Neuronal stem cell (in vitro differentiated cells): ENCODE measurements at regions not wholly inside any gene's neighbourhood (a gene's known extent, or its start where the extent isn't known, plus 50 kb on each side); places are given as distances from the start of the nearest gene placed in this dataset.

Experiments used
- DNase-seq: peaks from one replicate; pipeline ENCODE4 v3.0.0-alpha.2; 2013; ENCODE audit warnings: low spot score
- H2AFZ ChIP-seq: one replicate; pipeline ENCODE4 v1.6.1; 2013; ENCODE audit warnings: mild to moderate bottlenecking, low read length, inconsistent platforms
- H2AK5ac ChIP-seq: 2 replicates; pipeline ENCODE4 v1.6.1; 2013; ENCODE audit warnings: low read depth, mild to moderate bottlenecking, inconsistent platforms, low read length, moderate library complexity, mixed read lengths
- H2BK120ac ChIP-seq: 2 replicates; pipeline ENCODE4 v1.6.1; 2013; ENCODE audit warnings: low read depth, mild to moderate bottlenecking, inconsistent platforms, low read length, moderate library complexity, mixed read lengths
- H2BK12ac ChIP-seq: one replicate; pipeline ENCODE4 v1.6.1; 2013; ENCODE audit warnings: low read length, inconsistent platforms
- H2BK15ac ChIP-seq: 2 replicates; pipeline ENCODE4 v1.6.1; 2013; ENCODE audit warnings: mild to moderate bottlenecking, low read length, inconsistent platforms, mixed read lengths
- H2BK5ac ChIP-seq: one replicate; pipeline ENCODE4 v1.6.1; 2013; ENCODE audit warnings: inconsistent platforms, mild to moderate bottlenecking, low read length, moderate library complexity
- H3K14ac ChIP-seq: one replicate; pipeline ENCODE4 v1.6.1; 2013; ENCODE audit warnings: low read length, inconsistent platforms
- H3K18ac ChIP-seq: 2 replicates; pipeline ENCODE4 v1.6.1; 2013; ENCODE audit warnings: low read length, inconsistent platforms
- H3K23ac ChIP-seq: 2 replicates; pipeline ENCODE4 v1.6.1; 2013; ENCODE audit warnings: low read depth, mild to moderate bottlenecking, mixed read lengths, low read length, inconsistent platforms; ENCODE audit not compliant: poor library complexity
- H3K27ac ChIP-seq: replicated peaks from 3 replicates; pipeline ENCODE4 v1.5.1; 2013; ENCODE audit warnings: low read length, inconsistent platforms
- H3K27me3 ChIP-seq, 3 experiments: 2 replicates each; pipeline ENCODE4 v1.6.1; 2013; ENCODE audit warnings: low read length in 3 of 3, mild to moderate bottlenecking in 2 of 3, inconsistent platforms in 1 of 3, low read depth in 1 of 3, mixed read lengths in 1 of 3, moderate library complexity in 1 of 3; ENCODE audit not compliant: control insufficient read depth in 3 of 3, insufficient read depth in 3 of 3
- H3K36me3 ChIP-seq, 2 donors: replicated peaks in 1 of 2; 2 replicates each; pipeline ENCODE4 v1.6.1; 2013; ENCODE audit warnings: low read length in 2 of 2; ENCODE audit not compliant: control insufficient read depth in 2 of 2, insufficient read depth in 2 of 2
- H3K4ac ChIP-seq: 2 replicates; pipeline ENCODE4 v1.6.1; 2013; ENCODE audit warnings: inconsistent platforms, mild to moderate bottlenecking, low read length, moderate library complexity
- H3K4me1 ChIP-seq, 2 donors: 1 replicate in 1 of 2; 2 replicates in 1 of 2; pipeline ENCODE4 v1.6.1; 2013; ENCODE audit warnings: low read length in 2 of 2, low read depth in 1 of 2; ENCODE audit not compliant: control insufficient read depth in 2 of 2, insufficient read depth in 1 of 2
- H3K4me2 ChIP-seq: one replicate; pipeline ENCODE4 v1.6.1; 2013; ENCODE audit warnings: mild to moderate bottlenecking, low read length, inconsistent platforms; ENCODE audit not compliant: insufficient read depth, poor library complexity, severe bottlenecking
- H3K4me3 ChIP-seq, 2 donors: 2 replicates each; pipeline ENCODE4 v1.5.1; 2013; ENCODE audit warnings: low read length in 2 of 2, mild to moderate bottlenecking in 2 of 2, inconsistent platforms in 1 of 2, moderate library complexity in 1 of 2
- H3K79me1 ChIP-seq: one replicate; pipeline ENCODE4 v1.6.1; 2013; ENCODE audit warnings: low read depth, mild to moderate bottlenecking, inconsistent platforms, low read length, moderate library complexity
- H3K9ac ChIP-seq: one replicate; pipeline ENCODE4 v1.6.1; 2013; ENCODE audit warnings: mild to moderate bottlenecking, low read depth, low read length, inconsistent platforms; ENCODE audit not compliant: poor library complexity
- H3K9me3 ChIP-seq, 2 donors: replicated peaks in 1 of 2; 2 replicates each; pipeline versions ENCODE3 to v1.6.1; 2013; ENCODE audit warnings: low read length in 2 of 2, mild to moderate bottlenecking in 2 of 2, inconsistent platforms in 1 of 2, low read depth in 1 of 2, mixed read lengths in 1 of 2, moderate library complexity in 1 of 2; ENCODE audit not compliant: control insufficient read depth in 2 of 2, insufficient read depth in 1 of 2
- H4K8ac ChIP-seq: one replicate; pipeline ENCODE4 v1.6.1; 2013; ENCODE audit warnings: low read depth, mild to moderate bottlenecking, inconsistent platforms, low read length, moderate library complexity
- H4K91ac ChIP-seq: one replicate; pipeline ENCODE4 v1.6.1; 2013; ENCODE audit warnings: low read length, low read depth, mild to moderate bottlenecking, inconsistent platforms; ENCODE audit not compliant: poor library complexity
- WGBS, 2 donors: extraction: QIAGEN DNeasy Blood & Tissue Kit; methylation state at CpG; one replicate each; pipeline ENCODE4 v1.1.7; 2013; ENCODE audit warnings: missing lambda C conversion rate in 2 of 2, mixed read lengths in 1 of 2; ENCODE audit not compliant: insufficient read length in 2 of 2, insufficient replicate concordance in 1 of 2; ENCODE audit errors: extremely low coverage in 2 of 2; 5-methylcytosine and 5-hydroxymethylcytosine counted together

GRCh38 chr2:58740426-58740825 lies 499.3 kb upstream of the FANCL start:
- H3K27me3 ChIP-seq = no peaks in the 10 kb centered on the region
- no peaks in the 10 kb centered on the region for H3K4me1 ChIP-seq
- no peak overlapping the region for H3K27ac ChIP-seq
- H3K14ac ChIP-seq = no peak overlapping the region
- H3K4me3 ChIP-seq = no peak overlapping the region
- no peaks in the 10 kb centered on the region for H3K79me1 ChIP-seq
- no peak overlapping the region for H3K9ac ChIP-seq
- H2BK5ac ChIP-seq = no peak overlapping the region
- H4K91ac ChIP-seq = no peak overlapping the region
- no peak overlapping the region for H3K4me2 ChIP-seq
- H3K4ac ChIP-seq = no peak overlapping the region
- no peak overlapping the region for H2BK12ac ChIP-seq
- H2BK15ac ChIP-seq = no peak overlapping the region
- H2AFZ ChIP-seq = no peak overlapping the region
- no peak overlapping the region for H2AK5ac ChIP-seq
- no peaks in the 10 kb centered on the region for H3K9me3 ChIP-seq
- H2BK120ac ChIP-seq = no peak overlapping the region
- no peak overlapping the region for H3K18ac ChIP-seq
- no peak overlapping the region for H3K23ac ChIP-seq
- H3K36me3 ChIP-seq = no peaks in the 10 kb centered on the region
- WGBS, 2 donors = no CpG with 5 or more reads among the region's 1 CpG
- DNase-seq = no peak
- no peak overlapping the region for H4K8ac ChIP-seq

- Histone ChIP-seq H2AK5ac (no peak overlapping the region), H3K4me3 (no peak overlapping the region), H3K14ac (no peak overlapping the region), H3K4me2 (no peak overlapping the region), H2BK120ac (no peak overlapping the region), H2BK12ac (no peak overlapping the region), H3K18ac (no peak overlapping the region), H3K79me1 (no peaks in the 10 kb centered on the region), H3K9ac (no peak overlapping the region), H3K4me1 (no peaks in the 10 kb centered on the region), H2BK5ac (no peak overlapping the region), H4K91ac (no peak overlapping the region), H2AFZ (no peak overlapping the region), H3K9me3 (no peaks in the 10 kb centered on the region), H3K27ac (no peak overlapping the region), H3K4ac (no peak overlapping the region), H3K36me3 (no peaks in the 10 kb centered on the region), H2BK15ac (no peak overlapping the region), H3K27me3 (no peaks in the 10 kb centered on the region), H4K8ac (no peak overlapping the region), H3K23ac (no peak overlapping the region)
- no peak for DNase-seq
- WGBS, 2 donors = no CpG with 5 or more reads among the region's 1 CpG
Measured at GRCh38 chr2:58739033-58739432, 497.9 kb upstream of the FANCL start.

GRCh38 chr2:58734365-58734764 lies 493.2 kb upstream of the FANCL start:
- Histone ChIP-seq H3K23ac (no peak overlapping the region), H4K91ac (no peak overlapping the region), H2BK12ac (no peak overlapping the region), H3K18ac (no peak overlapping the region), H3K4ac (no peak overlapping the region), H3K4me1 (no peaks in the 10 kb centered on the region), H2BK5ac (no peak overlapping the region), H3K9me3 (no peaks in the 10 kb centered on the region), H3K4me2 (no peak overlapping the region), H4K8ac (no peak overlapping the region), H3K36me3 (no peaks in the 10 kb centered on the region), H3K27me3 (no peaks in the 10 kb centered on the region), H2AFZ (no peak overlapping the region), H3K79me1 (no peaks in the 10 kb centered on the region), H2BK120ac (no peak overlapping the region), H3K9ac (no peak overlapping the region), H3K4me3 (no peak overlapping the region), H3K27ac (no peak overlapping the region), H3K14ac (no peak overlapping the region), H2BK15ac (no peak overlapping the region), H2AK5ac (no peak overlapping the region)
- no peak for DNase-seq
- no CpG with 5 or more reads among the region's 1 CpG for WGBS, 2 donors

- H3K9me3 ChIP-seq = no peaks in the 10 kb centered on the region
- H2BK15ac ChIP-seq = no peak overlapping the region
- H3K4me3 ChIP-seq = no peak overlapping the region
- H3K4ac ChIP-seq = no peak overlapping the region
- H4K8ac ChIP-seq = no peak overlapping the region
- H2BK120ac ChIP-seq = no peak overlapping the region
- DNase-seq = no peak
- H3K4me2 ChIP-seq = no peak overlapping the region
- H2BK5ac ChIP-seq = no peak overlapping the region
- H2AFZ ChIP-seq = no peak overlapping the region
- H3K14ac ChIP-seq = no peak overlapping the region
- H3K36me3 ChIP-seq = no peaks in the 10 kb centered on the region
- no peak overlapping the region for H3K9ac ChIP-seq
- no peak overlapping the region for H3K23ac ChIP-seq
- peaks cover 0 to 4% (median 0%) of the 10 kb centered on the region in 3 experiments for H3K27me3 ChIP-seq
- H2BK12ac ChIP-seq = no peak overlapping the region
- no CpG with 5 or more reads among the region's 1 CpG for WGBS, 2 donors
- H2AK5ac ChIP-seq = no peak overlapping the region
- H3K4me1 ChIP-seq = no peaks in the 10 kb centered on the region
- no peak overlapping the region for H3K18ac ChIP-seq
- no peak overlapping the region for H3K27ac ChIP-seq
- H3K79me1 ChIP-seq = no peaks in the 10 kb centered on the region
- H4K91ac ChIP-seq = no peak overlapping the region
Measured at GRCh38 chr2:58732999-58733398, 491.9 kb upstream of the FANCL start.
